ENCODE measurements at regions not wholly inside any gene's neighbourhood (a gene's known extent, or its start where the extent isn't known, plus 50 kb on each side); places are given as distances from the start of the nearest gene placed in this dataset.

- DNase-seq (ENCODE audit: low spot score): no peak
- TF ChIP-seq CTCF (IDR thresholded peaks at IDR 0.05): no peak
- no peak for ATAC-seq (ENCODE audit: insufficient number of reproducible peaks, low FRiP score, low read depth)
- no peaks in the 10 kb centered on the region for H3K36me3 ChIP-seq
- H3K4me1 ChIP-seq (ENCODE audit: control insufficient read depth in 1 of 2, low read depth in 2 of 2): no peaks in the 10 kb centered on the region
- no peak overlapping the region for H3K27ac ChIP-seq
- H3K9me3 ChIP-seq: no peaks in the 10 kb centered on the region
- no peak overlapping the region for H3K4me3 ChIP-seq
- no peaks in the 10 kb centered on the region for H3K27me3 ChIP-seq (replicated peaks; ENCODE audit: insufficient read depth)
Observed at GRCh38 chr2:59745085-59745484, 808.4 kb downstream of the BCL11A start.

- no peak for ATAC-seq (ENCODE audit: insufficient number of reproducible peaks, low FRiP score, low read depth)
Observed at GRCh38 chr2:59744436-59744835, 809.0 kb downstream of the BCL11A start.

GRCh38 chr2:59741840-59742239 lies 811.6 kb downstream of the BCL11A start:
- Histone ChIP-seq H3K4me1 (ENCODE audit: control insufficient read depth in 1 of 2, low read depth in 2 of 2) (no peaks in the 10 kb centered on the region), H3K27me3 (replicated peaks; ENCODE audit: insufficient read depth) (no peaks in the 10 kb centered on the region), H3K9me3 (no peaks in the 10 kb centered on the region), H3K36me3 (no peaks in the 10 kb centered on the region), H3K27ac (no peak overlapping the region), H3K4me3 (no peak overlapping the region)
- TF ChIP-seq CTCF (IDR thresholded peaks at IDR 0.05): no peak
- no peak for ATAC-seq (ENCODE audit: insufficient number of reproducible peaks, low FRiP score, low read depth)
- DNase-seq (ENCODE audit: low spot score): no peak

More at GRCh38 chr2:59744436-59744835, 809.0 kb downstream of the BCL11A start:
- no peaks in the 10 kb centered on the region for H3K9me3 ChIP-seq
- no peak for DNase-seq (ENCODE audit: low spot score)
- no peak for TF ChIP-seq CTCF (IDR thresholded peaks at IDR 0.05)
- no peaks in the 10 kb centered on the region for H3K36me3 ChIP-seq
- H3K4me3 ChIP-seq: no peak overlapping the region
- H3K27me3 ChIP-seq (replicated peaks; ENCODE audit: insufficient read depth): no peaks in the 10 kb centered on the region
- no peak overlapping the region for H3K27ac ChIP-seq
- H3K4me1 ChIP-seq (ENCODE audit: control insufficient read depth in 1 of 2, low read depth in 2 of 2): no peaks in the 10 kb centered on the region

- ATAC-seq (ENCODE audit: insufficient number of reproducible peaks, low FRiP score, low read depth) (no peak), DNase-seq (ENCODE audit: low spot score) (no peak)
- H3K4me1 ChIP-seq (ENCODE audit: control insufficient read depth in 1 of 2, low read depth in 2 of 2): no peaks in the 10 kb centered on the region
- no peaks in the 10 kb centered on the region for H3K9me3 ChIP-seq
- H3K4me3 ChIP-seq: no peak overlapping the region
- H3K27ac ChIP-seq: no peak overlapping the region
- no peaks in the 10 kb centered on the region for H3K36me3 ChIP-seq
- no peaks in the 10 kb centered on the region for H3K27me3 ChIP-seq (replicated peaks; ENCODE audit: insufficient read depth)
- no peak for TF ChIP-seq CTCF (IDR thresholded peaks at IDR 0.05)
Observed at GRCh38 chr2:59739166-59739565, 814.3 kb downstream of the BCL11A start.

- Histone ChIP-seq H3K27ac (no peak overlapping the region), H3K4me3 (no peak overlapping the region), H3K27me3 (replicated peaks; ENCODE audit: insufficient read depth) (no peaks in the 10 kb centered on the region), H3K4me1 (ENCODE audit: control insufficient read depth in 1 of 2, low read depth in 2 of 2) (no peaks in the 10 kb centered on the region), H3K36me3 (no peaks in the 10 kb centered on the region), H3K9me3 (no peaks in the 10 kb centered on the region)
- no peak for DNase-seq (ENCODE audit: low spot score)
- ATAC-seq (ENCODE audit: insufficient number of reproducible peaks, low FRiP score, low read depth): no peak
- no peak for TF ChIP-seq CTCF (IDR thresholded peaks at IDR 0.05)
Observed at GRCh38 chr2:59737299-59737698, 816.2 kb downstream of the BCL11A start.
